Large intestine (tissue), 3 donors: ENCODE measurements at regions not wholly inside any gene's neighbourhood (a gene's known extent, or its start where the extent isn't known, plus 50 kb on each side); places are given as distances from the start of the nearest gene placed in this dataset.

Source experiments
- DNase-seq, 2 donors: peaks; one replicate each; pipeline versions ENCODE4 v3.0.0 to v3.0.0-alpha.2; 2013
- H3K27ac ChIP-seq: one replicate; pipeline ENCODE4 v1.5.1; 2013; ENCODE audit warnings: low read length
- H3K27me3 ChIP-seq: 2 replicates; pipeline ENCODE4 v1.6.1; 2013; ENCODE audit warnings: low read length; ENCODE audit not compliant: control insufficient read depth, insufficient read depth
- H3K36me3 ChIP-seq: 2 replicates; pipeline ENCODE4 v1.6.1; 2013; ENCODE audit warnings: low read length; ENCODE audit not compliant: control insufficient read depth, insufficient read depth
- H3K4me1 ChIP-seq: one replicate; pipeline ENCODE4 v1.6.1; 2013; ENCODE audit warnings: low read length; ENCODE audit not compliant: control insufficient read depth, insufficient read depth
- H3K4me3 ChIP-seq: one replicate; pipeline ENCODE4 v1.5.1; 2013; ENCODE audit warnings: low read length
- H3K9me3 ChIP-seq: one replicate; pipeline ENCODE4 v1.6.1; 2013; ENCODE audit warnings: mild to moderate bottlenecking, low read depth, low read length, moderate library complexity; ENCODE audit not compliant: control insufficient read depth
- WGBS: methylation state at CpG from one replicate; pipeline ENCODE4 v1.1.5; 2013; ENCODE audit warnings: low lambda C conversion rate; ENCODE audit not compliant: insufficient coverage; 5-methylcytosine and 5-hydroxymethylcytosine counted together

- H3K9me3 ChIP-seq, result no peaks in the 10 kb centered on the region
- H3K4me3 ChIP-seq, result no peak overlapping the region
- no peaks in the 10 kb centered on the region for H3K27me3 ChIP-seq
- no peak overlapping the region for H3K27ac ChIP-seq
- H3K4me1 ChIP-seq, result peaks cover 10% of the 10 kb centered on the region
- no peaks in the 10 kb centered on the region for H3K36me3 ChIP-seq
- no peak for DNase-seq
- no CpG with 5 or more reads among the region's 3 CpGs for WGBS
Observed at GRCh38 chr5:82359272-82359671, 81.1 kb upstream of the RPS23 start.

GRCh38 chr5:82358457-82358856, 80.3 kb upstream of the RPS23 start:
- Histone ChIP-seq H3K4me1 (peaks cover 10% of the 10 kb centered on the region), H3K27ac (no peak overlapping the region), H3K36me3 (no peaks in the 10 kb centered on the region), H3K27me3 (no peaks in the 10 kb centered on the region), H3K4me3 (no peak overlapping the region), H3K9me3 (no peaks in the 10 kb centered on the region)
- no CpG with 5 or more reads among the region's 2 CpGs for WGBS
- DNase-seq, result no peak

GRCh38 chr5:82356808-82357671, 78.9 kb upstream of the RPS23 start:
- Histone ChIP-seq H3K36me3 (no peaks in the 10 kb centered on the region), H3K4me3 (no peak overlapping the region), H3K27me3 (no peaks in the 10 kb centered on the region), H3K4me1 (peaks cover 10% of the 10 kb centered on the region), H3K9me3 (no peaks in the 10 kb centered on the region), H3K27ac (peak overlapping the region; percentile 2)
- peak; percentile 70 to 84 for DNase-seq
- WGBS, result 100% methylated on average over 1 of the region's 14 CpGs

GRCh38 chr5:82356021-82356420, 77.9 kb upstream of the RPS23 start:
- 100% methylated on average over 1 of the region's 4 CpGs for WGBS
- Histone ChIP-seq H3K36me3 (no peaks in the 10 kb centered on the region), H3K27me3 (no peaks in the 10 kb centered on the region), H3K4me3 (no peak overlapping the region), H3K9me3 (no peaks in the 10 kb centered on the region), H3K4me1 (peaks cover 10% of the 10 kb centered on the region), H3K27ac (no peak overlapping the region)
- no peak for DNase-seq

GRCh38 chr5:82355496-82355895, 77.3 kb upstream of the RPS23 start:
- Histone ChIP-seq H3K27ac (no peak overlapping the region), H3K4me3 (no peak overlapping the region), H3K27me3 (no peaks in the 10 kb centered on the region), H3K9me3 (no peaks in the 10 kb centered on the region), H3K36me3 (no peaks in the 10 kb centered on the region), H3K4me1 (peaks cover 10% of the 10 kb centered on the region)
- DNase-seq, result no peak
- WGBS, result no CpG with 5 or more reads among the region's 2 CpGs

- Histone ChIP-seq H3K27ac (no peak overlapping the region), H3K27me3 (no peaks in the 10 kb centered on the region), H3K4me1 (peaks cover 10% of the 10 kb centered on the region), H3K36me3 (no peaks in the 10 kb centered on the region), H3K9me3 (no peaks in the 10 kb centered on the region), H3K4me3 (no peak overlapping the region)
- no peak for DNase-seq
- WGBS, result no CpG with 5 or more reads among the region's 3 CpGs
Observed at GRCh38 chr5:82355053-82355452, 76.9 kb upstream of the RPS23 start.

- H3K4me3 ChIP-seq, result no peak overlapping the region
- H3K27me3 ChIP-seq, result no peaks in the 10 kb centered on the region
- no peak overlapping the region for H3K27ac ChIP-seq
- no peaks in the 10 kb centered on the region for H3K36me3 ChIP-seq
- no peak for DNase-seq
- H3K4me1 ChIP-seq, result peaks cover 10% of the 10 kb centered on the region
- WGBS, result no CpG with 5 or more reads among the region's 2 CpGs
- H3K9me3 ChIP-seq, result no peaks in the 10 kb centered on the region
Observed at GRCh38 chr5:82354543-82354942, 76.4 kb upstream of the RPS23 start.

GRCh38 chr5:82353522-82353921, 75.4 kb upstream of the RPS23 start:
- DNase-seq, result no peak
- H3K27ac ChIP-seq, result no peak overlapping the region
- H3K27me3 ChIP-seq, result no peaks in the 10 kb centered on the region
- H3K4me1 ChIP-seq, result peaks cover 10% of the 10 kb centered on the region
- no peak overlapping the region for H3K4me3 ChIP-seq
- H3K36me3 ChIP-seq, result no peaks in the 10 kb centered on the region
- no CpG with 5 or more reads among the region's 3 CpGs for WGBS
- no peaks in the 10 kb centered on the region for H3K9me3 ChIP-seq

- Histone ChIP-seq H3K4me1 (peaks cover 5% of the 10 kb centered on the region), H3K4me3 (no peak overlapping the region), H3K27ac (no peak overlapping the region), H3K36me3 (no peaks in the 10 kb centered on the region), H3K27me3 (no peaks in the 10 kb centered on the region), H3K9me3 (no peaks in the 10 kb centered on the region)
- WGBS, result 80% methylated on average over 1 of the region's 7 CpGs
- DNase-seq, result no peak
Observed at GRCh38 chr5:82352146-82352791, 74.1 kb upstream of the RPS23 start.

- H3K9me3 ChIP-seq, result no peaks in the 10 kb centered on the region
- no peaks in the 10 kb centered on the region for H3K27me3 ChIP-seq
- DNase-seq, result peak; percentile 64
- 0% methylated on average over 1 of the region's 2 CpGs for WGBS
- no peak overlapping the region for H3K4me3 ChIP-seq
- no peak overlapping the region for H3K27ac ChIP-seq
- no peaks in the 10 kb centered on the region for H3K36me3 ChIP-seq
- H3K4me1 ChIP-seq, result no peaks in the 10 kb centered on the region
Observed at GRCh38 chr5:82351754-82352145, 73.6 kb upstream of the RPS23 start.
